Heart left ventricle (tissue), 16 donors: ENCODE measurements at regions not wholly inside any gene's neighbourhood (a gene's known extent, or its start where the extent isn't known, plus 50 kb on each side); places are given as distances from the start of the nearest gene placed in this dataset.

Source experiments
- ATAC-seq, 4 donors: fragments of 200-7000 bp; cut with Tn5 transposase; one replicate each; pipeline ENCODE4 v1.9.1; 2020 to 2022; ENCODE audit warnings: moderate library complexity in 4 of 4, mild to moderate bottlenecking in 3 of 4, moderate number of reproducible peaks in 1 of 4
- DNase-seq, 5 donors: peaks; one replicate each; pipeline ENCODE4 v3.0.0-alpha.2; 2020
- H3K27ac ChIP-seq, 12 donors: fragments of 200-600 bp; sonication (generic) in 4 of 12; one replicate each; pipeline versions ENCODE4 v1.5.0 to v1.8.0; 2016 to 2022; ENCODE audit warnings: mild to moderate bottlenecking in 2 of 12
- H3K27me3 ChIP-seq, 9 donors: fragments of 200-600 bp; sonication (generic) in 2 of 9; one replicate each; pipeline versions ENCODE4 v1.5.1 to v1.8.0; 2016 to 2022; ENCODE audit warnings: mild to moderate bottlenecking in 3 of 9
- H3K36me3 ChIP-seq, 9 donors: fragments of 200-600 bp; sonication (generic) in 2 of 9; one replicate each; pipeline versions ENCODE4 v1.5.0 to v1.8.0; 2018 to 2022; ENCODE audit warnings: mild to moderate bottlenecking in 2 of 9
- H3K4me1 ChIP-seq, 12 donors: fragments of 200-600 bp; sonication (generic) in 4 of 12; one replicate each; pipeline versions ENCODE4 v1.5.0 to v1.8.0; 2016 to 2022; ENCODE audit warnings: mild to moderate bottlenecking in 3 of 12
- H3K4me3 ChIP-seq, 12 donors: fragments of 200-600 bp; sonication (generic) in 4 of 12; one replicate each; pipeline versions ENCODE4 v1.5.0 to v1.8.0; 2017 to 2022; ENCODE audit warnings: mild to moderate bottlenecking in 9 of 12, moderate library complexity in 4 of 12
- H3K9me3 ChIP-seq, 12 donors: fragments of 200-600 bp; sonication (generic) in 4 of 12; one replicate each; pipeline versions ENCODE4 v1.5.0 to v1.8.0; 2016 to 2022; ENCODE audit warnings: mild to moderate bottlenecking in 1 of 12
- CTCF ChIP-seq, 12 donors: fragments of 200-600 bp; sonication (generic) in 4 of 12; IDR thresholded peaks; one replicate each; pipeline versions ENCODE4 v1.5.0 to v1.8.0; 2018 to 2022; ENCODE audit warnings: antibody characterized with exemption in 12 of 12, mild to moderate bottlenecking in 5 of 12
- POLR2A ChIP-seq, 2 donors: fragments of 450-650 bp; IDR thresholded peaks; one replicate each; pipeline ENCODE4 v1.6.1; 2017; ENCODE audit warnings: antibody characterized with exemption in 2 of 2, mild to moderate bottlenecking in 2 of 2, moderate library complexity in 2 of 2
- WGBS, 4 donors: extraction: QIAGEN DNeasy Blood & Tissue Kit in 2 of 4; methylation state at CpG; one replicate each; pipeline versions ENCODE4 v1.1.5 to v1.1.7; 2013 to 2018; 5-methylcytosine and 5-hydroxymethylcytosine counted together
- intact Hi-C, 10 donors: fragments of 100-400 bp; cut with DNase I; formaldehyde crosslinking; loops; one replicate each; pipeline versions ENCODE4 v1.11.1 to v1.14.2; 2022
- donor health status: ischemic (EF 13 %, LVEDD 7.1; RV severe dilation, severe dysfunction).
- donor health status: healthy with polysubstance abuse.
- donor health status: DM: no; HTN: yes; CAD: no.
- donor health status: DM: no; HTN: no; CAD: no.
- donor health status: ischemic (EF 25% LVEDD 6.9; RV normal size, moderate dysfunction).
- donor health status: ischemic (EF 25% LVEDD 5.7; RV mildly dilated, moderate dysfunction).
- donor health status: healthy.
- donor health status: DM: yes; HTN: yes; CAD: no.
- donor health status: ischemic (EF 35%, LVEDD 5.7; RV mildly dilated, moderate dysfunction).
- donor health status: nonischemic (EF 11% LVEDD 7.7; RV severe dilation, severe dysfunction).
- donor health status: DM: yes; HTN: yes; CAD: no.
- donor health status: PGD.
- donor health status: ischemic (EF 29% LVEDD 5.4; RV normal size, mild dysfunction).
- donor health status: nonischemic (EF 23%, LVEDD 6.1; RV moderate dilation, normal function).

GRCh38 chr11:43250309-43250708 is 61.5 kb upstream of the API5 start:
- no peak for DNase-seq
- Histone ChIP-seq H3K27me3 (peaks cover 0 to 4% (median 0%) of the 10 kb centered on the region in 9 donors), H3K4me1 (no peaks in the 10 kb centered on the region), H3K4me3 (no peak overlapping the region), H3K36me3 (no peaks in the 10 kb centered on the region), H3K27ac (no peak overlapping the region), H3K9me3 (no peaks in the 10 kb centered on the region)
- TF ChIP-seq POLR2A (IDR thresholded peaks at IDR 0.05) (no peak), CTCF (IDR thresholded peaks at IDR 0.05) (no peak)
- ATAC-seq = no peak
- intact Hi-C loops = no loop called here

- TF ChIP-seq CTCF (IDR thresholded peaks at IDR 0.05) (no peak), POLR2A (IDR thresholded peaks at IDR 0.05) (no peak)
- Histone ChIP-seq H3K4me1 (no peaks in the 10 kb centered on the region), H3K27me3 (no peaks in the 10 kb centered on the region), H3K4me3 (no peak overlapping the region), H3K27ac (no peak overlapping the region), H3K36me3 (no peaks in the 10 kb centered on the region), H3K9me3 (peaks cover 0 to 25% (median 5%) of the 10 kb centered on the region in 12 donors)
- no peak for ATAC-seq
- no peak for DNase-seq
- 86 to 92% (median 89%) methylated on average over 2 of the region's 2 CpGs for WGBS, 4 donors
- intact Hi-C loops = no loop called here
Observed at GRCh38 chr11:43261775-43262174, 50.0 kb upstream of the API5 start.
